Stimulated activated CD4-positive, alpha-beta T cell treated with anti-CD3 and anti-CD28 coated beads, Interleukin-2, amount 100 ng/mL, for 48 hours (primary cell): ENCODE measurements at regions not wholly inside any gene's neighbourhood (a gene's known extent, or its start where the extent isn't known, plus 50 kb on each side); places are given as distances from the start of the nearest gene placed in this dataset.
A peak's percentile ranks its signal among the peaks of the same experiment; 100 is the strongest.
"Not testable (repeated sequence)": the region's sequence is repeated elsewhere in the genome, so short reads cannot be mapped to it uniquely, and the experiment has no call there.

Experiments used
- DNase-seq, 2 donors: peaks; one replicate each; pipeline ENCODE4 v3.0.0-alpha.2; 2020

GRCh38 chr9:39674437-39675210 lies 319.2 kb downstream of the SPATA31A1 start:
- DNase-seq, result not testable (repeated sequence)

DNA sequence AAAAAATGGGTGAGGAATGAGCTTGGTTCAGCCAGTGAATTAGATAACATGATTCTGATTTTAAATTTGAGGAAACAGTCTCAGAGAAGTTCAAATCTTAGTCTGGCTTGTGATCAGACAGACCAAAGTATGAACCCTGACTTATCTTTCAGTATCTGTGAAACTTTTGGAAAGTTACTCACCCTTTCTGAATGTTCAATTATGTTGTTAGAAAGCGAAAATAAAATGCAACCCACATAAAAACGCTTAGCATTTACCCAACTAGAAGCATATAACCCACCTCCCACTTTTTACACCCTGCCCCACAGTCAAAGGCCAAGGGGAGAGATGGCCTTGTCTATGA lies 319.7 kb downstream of the SPATA31A1 start:
- not testable (repeated sequence) for DNase-seq

- not testable (repeated sequence) for DNase-seq
Measured at GRCh38 chr9:39678534-39679263, 323.2 kb downstream of the SPATA31A1 start.

GRCh38 chr9:39680694-39681401 lies 325.4 kb downstream of the SPATA31A1 start:
- not testable (repeated sequence) for DNase-seq

GRCh38 chr9:39728862-39729261 lies 373.4 kb downstream of the SPATA31A1 start:
- not testable (repeated sequence) for DNase-seq

GRCh38 chr9:39744898-39745297 lies 389.4 kb downstream of the SPATA31A1 start:
- not testable (repeated sequence) for DNase-seq

- DNase-seq, result not testable (repeated sequence)
Measured at GRCh38 chr9:39775570-39775969, 420.1 kb downstream of the SPATA31A1 start.

- not testable (repeated sequence) for DNase-seq
Measured at GRCh38 chr9:39791356-39791755, 435.9 kb downstream of the SPATA31A1 start.

GRCh38 chr9:39797935-39798334 lies 442.5 kb downstream of the SPATA31A1 start:
- DNase-seq, result not testable (repeated sequence)

DNA sequence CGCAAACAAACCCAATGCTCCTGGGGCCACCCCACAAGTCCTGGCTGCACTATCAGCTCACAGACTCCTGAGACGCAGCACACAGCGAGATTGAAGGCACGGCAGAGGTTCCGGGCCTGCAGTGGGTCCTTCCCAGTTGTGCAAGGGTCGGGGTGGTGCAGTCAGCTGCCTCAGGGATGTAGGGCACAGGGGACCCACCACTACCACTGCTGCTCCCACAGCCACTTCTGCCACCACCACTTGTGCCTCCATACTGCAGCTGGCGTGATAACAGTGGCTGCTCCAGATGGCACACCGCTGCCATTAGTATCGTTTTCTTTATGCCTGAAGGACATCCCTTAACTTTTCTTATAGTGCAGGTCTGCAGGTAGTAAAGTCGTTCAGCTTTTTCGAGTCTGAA lies 443.8 kb downstream of the SPATA31A1 start:
- not testable (repeated sequence) for DNase-seq

GRCh38 chr9:39802561-39802960 lies 447.1 kb downstream of the SPATA31A1 start:
- not testable (repeated sequence) for DNase-seq

DNA sequence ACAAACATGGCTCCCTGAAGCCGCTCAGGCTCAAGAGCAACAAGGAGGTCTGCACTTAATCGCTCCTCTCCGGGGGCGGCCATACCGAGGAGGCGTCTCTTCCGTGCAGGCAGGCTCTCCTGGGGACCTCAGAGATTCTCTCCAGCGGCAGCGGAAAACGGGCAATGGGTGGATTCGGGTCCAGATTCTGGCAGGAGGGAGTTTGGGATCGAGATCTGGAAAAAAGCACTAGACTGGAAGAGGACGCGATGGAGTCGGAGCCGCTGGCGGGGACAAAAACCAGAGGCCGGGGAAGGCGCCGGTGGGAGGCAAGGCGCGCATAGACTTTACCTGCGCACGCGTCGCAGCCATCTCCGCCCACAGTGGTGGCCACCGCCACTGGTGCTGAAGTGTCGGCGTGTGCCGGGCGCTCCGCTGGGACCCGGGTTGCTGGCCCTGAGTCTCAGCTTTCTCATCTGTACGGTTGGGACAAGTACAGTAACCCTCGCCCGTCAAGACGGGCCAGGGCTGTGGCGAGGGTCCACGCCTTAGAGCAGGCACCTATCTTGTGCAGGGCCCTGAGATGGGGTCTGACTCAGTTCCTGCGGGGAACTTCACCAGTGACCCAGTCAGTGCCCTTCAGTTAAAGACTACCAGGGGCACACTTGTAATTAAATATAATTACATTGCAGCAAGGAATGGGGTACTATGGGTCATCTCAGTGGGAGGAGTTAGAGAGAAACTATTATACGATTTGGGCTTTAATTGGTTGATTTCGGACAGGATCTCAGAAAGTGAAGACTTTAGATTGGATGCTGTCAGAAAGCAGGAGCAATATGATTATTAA lies 454.1 kb downstream of the SPATA31A1 start:
- peak; percentile 23 to 43 for DNase-seq

- not testable (repeated sequence) for DNase-seq
Measured at GRCh38 chr9:39810401-39810800, 454.9 kb downstream of the SPATA31A1 start.

- DNase-seq, result not testable (repeated sequence)
Measured at GRCh38 chr9:39811615-39812014, 456.1 kb downstream of the SPATA31A1 start.

GRCh38 chr9:39828457-39828856 lies 473.0 kb downstream of the SPATA31A1 start:
- DNase-seq, result not testable (repeated sequence)
